GM23338 (cell line): ENCODE measurements at regions not wholly inside any gene's neighbourhood (a gene's known extent, or its start where the extent isn't known, plus 50 kb on each side); places are given as distances from the start of the nearest gene placed in this dataset.

Source experiments
- ATAC-seq: fragments of 200-7000 bp; cut with Tn5 transposase; 3 replicates; pipeline ENCODE4 v1.9.1; 2020
- DNase-seq: peaks from one replicate; pipeline ENCODE4 v3.0.0-alpha.2; 2015; ENCODE audit warnings: low spot score
- H2AFZ ChIP-seq: fragments of 200-600 bp; sonication (generic); 2 replicates; pipeline ENCODE4 v1.8.0; 2016; ENCODE audit warnings: antibody characterized with exemption, mild to moderate bottlenecking, moderate library complexity
- H3F3A ChIP-seq: fragments of 200-600 bp; sonication (generic); replicated peaks from 2 replicates; pipeline ENCODE4 v1.8.0; 2017; ENCODE audit warnings: antibody characterized with exemption, mixed run types, low read depth
- H3K27ac ChIP-seq: fragments of 200-600 bp; sonication (generic); 2 replicates; pipeline ENCODE4 v1.6.1; 2016; ENCODE audit warnings: low read depth
- H3K27me3 ChIP-seq: fragments of 200-600 bp; sonication (generic); 2 replicates; pipeline ENCODE4 v1.8.0; 2016; ENCODE audit warnings: mild to moderate bottlenecking, mixed run types, moderate library complexity; ENCODE audit not compliant: insufficient read depth
- H3K36me3 ChIP-seq: fragments of 200-600 bp; sonication (generic); 2 replicates; pipeline ENCODE4 v1.8.0; 2016; ENCODE audit warnings: mild to moderate bottlenecking; ENCODE audit not compliant: insufficient read depth
- H3K4me1 ChIP-seq: fragments of 200-600 bp; sonication (generic); 2 replicates; pipeline ENCODE4 v1.8.0; 2016; ENCODE audit warnings: mild to moderate bottlenecking, moderate library complexity; ENCODE audit not compliant: insufficient read depth
- H3K4me2 ChIP-seq: fragments of 200-600 bp; sonication (generic); 2 replicates; pipeline ENCODE4 v1.7.1; 2017; ENCODE audit warnings: mixed run types
- H3K4me3 ChIP-seq: fragments of 200-600 bp; sonication (generic); 2 replicates; pipeline ENCODE4 v1.6.1; 2016; ENCODE audit warnings: mixed run types
- H3K79me2 ChIP-seq: fragments of 200-600 bp; sonication (generic); replicated peaks from 2 replicates; pipeline ENCODE4 v1.8.0; 2017; ENCODE audit warnings: mild to moderate bottlenecking; ENCODE audit not compliant: insufficient read depth
- H3K9me2 ChIP-seq: fragments of 200-600 bp; sonication (generic); 2 replicates; pipeline ENCODE4 v1.8.0; 2017; ENCODE audit not compliant: insufficient read depth
- H4K20me1 ChIP-seq: fragments of 200-600 bp; sonication (generic); replicated peaks from 2 replicates; pipeline ENCODE4 v1.8.0; 2017; ENCODE audit warnings: mild to moderate bottlenecking; ENCODE audit not compliant: insufficient read depth
- H3K27ac Mint-ChIP-seq: 2 replicates; pipeline ENCODE4 v1.8.0; 2020; ENCODE audit warnings: inconsistent platforms, mild to moderate bottlenecking, moderate library complexity, mixed read lengths
- H3K27me3 Mint-ChIP-seq: 3 replicates; pipeline ENCODE4 v1.8.0; 2022; ENCODE audit warnings: low read depth, mild to moderate bottlenecking, moderate library complexity, mixed read lengths, inconsistent platforms; ENCODE audit not compliant: insufficient read depth, poor library complexity
- H3K36me3 Mint-ChIP-seq: 3 replicates; pipeline ENCODE4 v1.8.0; 2021; ENCODE audit warnings: low read depth, mild to moderate bottlenecking, inconsistent platforms, moderate library complexity, mixed read lengths
- H3K4me1 Mint-ChIP-seq: 3 replicates; pipeline ENCODE4 v1.8.0; 2020; ENCODE audit warnings: mild to moderate bottlenecking, inconsistent platforms, mixed read lengths
- H3K4me3 Mint-ChIP-seq: 3 replicates; pipeline ENCODE4 v1.8.0; 2021; ENCODE audit warnings: moderate library complexity, mild to moderate bottlenecking, inconsistent platforms, mixed read lengths
- H3K9me3 Mint-ChIP-seq: 3 replicates; pipeline ENCODE4 v1.8.0; 2020; ENCODE audit warnings: moderate library complexity, mild to moderate bottlenecking, inconsistent platforms, mixed read lengths
- CREB1 ChIP-seq: fragments of 250-450 bp; sonication (Bioruptor Pico); IDR thresholded peaks from 2 replicates; pipeline ENCODE4 v1.5.0; 2020; ENCODE audit warnings: low read depth, mild to moderate bottlenecking, moderate library complexity
- EZH2phosphoT487 ChIP-seq: fragments of 200-600 bp; sonication (generic); IDR thresholded peaks from one replicate; pipeline ENCODE4 v1.8.1; 2018; ENCODE audit warnings: antibody characterized with exemption; ENCODE audit not compliant: unreplicated experiment
- NANOG ChIP-seq: IDR thresholded peaks from 2 replicates; pipeline ENCODE4 v1.6.1; 2016; ENCODE audit warnings: antibody characterized with exemption, borderline replicate concordance
- POLR2AphosphoS5 ChIP-seq: IDR thresholded peaks from 2 replicates; pipeline ENCODE4 v1.6.1; 2016; ENCODE audit warnings: antibody characterized with exemption, low read depth
- STAT1 ChIP-seq: IDR thresholded peaks from one replicate; pipeline ENCODE4 v1.6.1; 2016; ENCODE audit warnings: antibody characterized with exemption; ENCODE audit not compliant: unreplicated experiment
- ZNF114 ChIP-seq: fragments of 250-450 bp; sonication (Bioruptor Pico); IDR thresholded peaks from 2 replicates; pipeline ENCODE4 v1.5.0; 2020; ENCODE audit warnings: mild to moderate bottlenecking, moderate library complexity
- ZNF331 ChIP-seq: fragments of 250-450 bp; sonication (Bioruptor Pico); IDR thresholded peaks from 2 replicates; pipeline ENCODE4 v1.5.0; 2020; ENCODE audit warnings: low read depth, mild to moderate bottlenecking, moderate library complexity
- TF ChIP-seq, protein P1 (sequence below): fragments of 250-450 bp; sonication (Bioruptor Pico); IDR thresholded peaks from 2 replicates; pipeline ENCODE4 v1.5.0; 2020; ENCODE audit warnings: mild to moderate bottlenecking, moderate library complexity
- TF ChIP-seq, protein P2 (sequence below): IDR thresholded peaks from 2 replicates; pipeline ENCODE4 v1.6.1; 2016; ENCODE audit warnings: antibody characterized with exemption

DNA sequence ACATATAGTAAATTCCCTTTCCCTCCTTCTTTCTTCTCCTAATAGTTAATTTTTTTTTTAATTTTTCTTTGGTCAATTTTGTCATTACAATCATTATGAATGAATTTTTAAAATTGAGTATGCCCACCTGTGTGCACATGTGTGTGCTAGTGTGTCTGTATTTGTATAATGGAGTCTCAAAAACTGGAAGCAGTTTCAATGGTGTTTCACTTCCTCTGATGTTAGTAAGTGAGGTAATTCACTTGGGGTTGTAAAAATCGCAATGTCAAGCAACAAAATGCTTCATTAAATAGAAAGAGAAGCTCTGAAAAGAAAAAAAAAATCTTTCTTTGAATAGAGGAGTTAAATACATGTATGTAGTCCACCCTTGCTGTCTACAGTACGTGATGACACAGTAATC lies 1467.6 kb upstream of the NUDT12 start (continued):
- TF ChIP-seq, protein P1, sequence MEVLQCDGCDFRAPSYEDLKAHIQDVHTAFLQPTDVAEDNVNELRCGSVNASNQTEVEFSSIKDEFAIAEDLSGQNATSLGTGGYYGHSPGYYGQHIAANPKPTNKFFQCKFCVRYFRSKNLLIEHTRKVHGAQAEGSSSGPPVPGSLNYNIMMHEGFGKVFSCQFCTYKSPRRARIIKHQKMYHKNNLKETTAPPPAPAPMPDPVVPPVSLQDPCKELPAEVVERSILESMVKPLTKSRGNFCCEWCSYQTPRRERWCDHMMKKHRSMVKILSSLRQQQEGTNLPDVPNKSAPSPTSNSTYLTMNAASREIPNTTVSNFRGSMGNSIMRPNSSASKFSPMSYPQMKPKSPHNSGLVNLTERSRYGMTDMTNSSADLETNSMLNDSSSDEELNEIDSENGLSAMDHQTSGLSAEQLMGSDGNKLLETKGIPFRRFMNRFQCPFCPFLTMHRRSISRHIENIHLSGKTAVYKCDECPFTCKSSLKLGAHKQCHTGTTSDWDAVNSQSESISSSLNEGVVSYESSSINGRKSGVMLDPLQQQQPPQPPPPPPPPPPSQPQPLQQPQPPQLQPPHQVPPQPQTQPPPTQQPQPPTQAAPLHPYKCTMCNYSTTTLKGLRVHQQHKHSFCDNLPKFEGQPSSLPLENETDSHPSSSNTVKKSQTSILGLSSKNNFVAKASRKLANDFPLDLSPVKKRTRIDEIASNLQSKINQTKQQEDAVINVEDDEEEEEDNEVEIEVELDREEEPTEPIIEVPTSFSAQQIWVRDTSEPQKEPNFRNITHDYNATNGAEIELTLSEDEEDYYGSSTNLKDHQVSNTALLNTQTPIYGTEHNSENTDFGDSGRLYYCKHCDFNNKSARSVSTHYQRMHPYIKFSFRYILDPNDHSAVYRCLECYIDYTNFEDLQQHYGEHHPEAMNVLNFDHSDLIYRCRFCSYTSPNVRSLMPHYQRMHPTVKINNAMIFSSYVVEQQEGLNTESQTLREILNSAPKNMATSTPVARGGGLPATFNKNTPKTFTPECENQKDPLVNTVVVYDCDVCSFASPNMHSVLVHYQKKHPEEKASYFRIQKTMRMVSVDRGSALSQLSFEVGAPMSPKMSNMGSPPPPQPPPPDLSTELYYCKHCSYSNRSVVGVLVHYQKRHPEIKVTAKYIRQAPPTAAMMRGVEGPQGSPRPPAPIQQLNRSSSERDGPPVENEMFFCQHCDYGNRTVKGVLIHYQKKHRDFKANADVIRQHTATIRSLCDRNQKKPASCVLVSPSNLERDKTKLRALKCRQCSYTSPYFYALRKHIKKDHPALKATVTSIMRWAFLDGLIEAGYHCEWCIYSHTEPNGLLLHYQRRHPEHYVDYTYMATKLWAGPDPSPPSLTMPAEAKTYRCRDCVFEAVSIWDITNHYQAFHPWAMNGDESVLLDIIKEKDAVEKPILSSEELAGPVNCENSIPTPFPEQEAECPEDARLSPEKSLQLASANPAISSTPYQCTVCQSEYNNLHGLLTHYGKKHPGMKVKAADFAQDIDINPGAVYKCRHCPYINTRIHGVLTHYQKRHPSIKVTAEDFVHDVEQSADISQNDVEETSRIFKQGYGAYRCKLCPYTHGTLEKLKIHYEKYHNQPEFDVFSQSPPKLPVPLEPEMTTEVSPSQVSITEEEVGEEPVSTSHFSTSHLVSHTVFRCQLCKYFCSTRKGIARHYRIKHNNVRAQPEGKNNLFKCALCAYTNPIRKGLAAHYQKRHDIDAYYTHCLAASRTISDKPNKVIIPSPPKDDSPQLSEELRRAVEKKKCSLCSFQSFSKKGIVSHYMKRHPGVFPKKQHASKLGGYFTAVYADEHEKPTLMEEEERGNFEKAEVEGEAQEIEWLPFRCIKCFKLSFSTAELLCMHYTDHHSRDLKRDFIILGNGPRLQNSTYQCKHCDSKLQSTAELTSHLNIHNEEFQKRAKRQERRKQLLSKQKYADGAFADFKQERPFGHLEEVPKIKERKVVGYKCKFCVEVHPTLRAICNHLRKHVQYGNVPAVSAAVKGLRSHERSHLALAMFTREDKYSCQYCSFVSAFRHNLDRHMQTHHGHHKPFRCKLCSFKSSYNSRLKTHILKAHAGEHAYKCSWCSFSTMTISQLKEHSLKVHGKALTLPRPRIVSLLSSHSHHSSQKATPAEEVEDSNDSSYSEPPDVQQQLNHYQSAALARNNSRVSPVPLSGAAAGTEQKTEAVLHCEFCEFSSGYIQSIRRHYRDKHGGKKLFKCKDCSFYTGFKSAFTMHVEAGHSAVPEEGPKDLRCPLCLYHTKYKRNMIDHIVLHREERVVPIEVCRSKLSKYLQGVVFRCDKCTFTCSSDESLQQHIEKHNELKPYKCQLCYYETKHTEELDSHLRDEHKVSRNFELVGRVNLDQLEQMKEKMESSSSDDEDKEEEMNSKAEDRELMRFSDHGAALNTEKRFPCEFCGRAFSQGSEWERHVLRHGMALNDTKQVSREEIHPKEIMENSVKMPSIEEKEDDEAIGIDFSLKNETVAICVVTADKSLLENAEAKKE = no peak
- no peak for TF ChIP-seq CREB1 (CRISPR knock-in tag)
- TF ChIP-seq, protein P2, sequence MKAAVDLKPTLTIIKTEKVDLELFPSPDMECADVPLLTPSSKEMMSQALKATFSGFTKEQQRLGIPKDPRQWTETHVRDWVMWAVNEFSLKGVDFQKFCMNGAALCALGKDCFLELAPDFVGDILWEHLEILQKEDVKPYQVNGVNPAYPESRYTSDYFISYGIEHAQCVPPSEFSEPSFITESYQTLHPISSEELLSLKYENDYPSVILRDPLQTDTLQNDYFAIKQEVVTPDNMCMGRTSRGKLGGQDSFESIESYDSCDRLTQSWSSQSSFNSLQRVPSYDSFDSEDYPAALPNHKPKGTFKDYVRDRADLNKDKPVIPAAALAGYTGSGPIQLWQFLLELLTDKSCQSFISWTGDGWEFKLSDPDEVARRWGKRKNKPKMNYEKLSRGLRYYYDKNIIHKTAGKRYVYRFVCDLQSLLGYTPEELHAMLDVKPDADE = no peak

DNA sequence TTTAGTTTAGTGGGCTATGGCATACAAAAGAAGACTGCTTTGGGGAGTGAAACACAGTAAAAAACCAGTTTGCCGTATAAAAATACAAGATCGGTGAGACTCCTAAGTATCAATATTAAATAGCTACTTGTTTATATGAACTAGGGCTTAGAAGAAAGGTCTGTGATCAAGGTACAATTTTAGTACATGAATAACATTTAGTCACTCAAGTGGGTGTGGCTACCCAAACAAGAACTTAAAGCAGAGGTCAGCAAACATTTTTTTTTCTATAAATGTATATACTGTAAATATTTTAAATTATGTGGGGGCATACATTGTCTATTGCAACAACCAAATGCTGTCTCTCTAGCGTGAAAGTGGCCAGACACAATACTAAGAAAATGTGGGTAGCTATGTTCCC lies 1452.5 kb upstream of the NUDT12 start:
- Histone ChIP-seq H3K9me2 (no peaks in the 10 kb centered on the region), H3K27me3 (no peaks in the 10 kb centered on the region), H4K20me1 (no peaks in the 10 kb centered on the region), H3F3A (no peaks in the 10 kb centered on the region), H3K4me2 (no peak overlapping the region), H3K4me3 (no peak overlapping the region), H3K27ac (no peak overlapping the region), H3K36me3 (no peaks in the 10 kb centered on the region), H3K4me1 (no peaks in the 10 kb centered on the region), H3K79me2 (no peaks in the 10 kb centered on the region), H2AFZ (no peak overlapping the region)
- H3K4me1 Mint-ChIP-seq = no peaks in the 10 kb centered on the region
- H3K27me3 Mint-ChIP-seq = peaks cover 2% of the 10 kb centered on the region
- no peaks in the 10 kb centered on the region for H3K9me3 Mint-ChIP-seq
- TF ChIP-seq EZH2phosphoT487 = no peak
- no peak for TF ChIP-seq NANOG
- TF ChIP-seq POLR2AphosphoS5 = no peak
- no peak for TF ChIP-seq ZNF114 (CRISPR knock-in tag)
- no peak for TF ChIP-seq CREB1 (CRISPR knock-in tag)
- TF ChIP-seq STAT1 = no peak
- no peak for TF ChIP-seq ZNF331 (CRISPR knock-in tag)
- no peaks in the 10 kb centered on the region for H3K36me3 Mint-ChIP-seq
- ATAC-seq (no peak), DNase-seq (no peak)
- H3K27ac Mint-ChIP-seq = no peak overlapping the region
- no peak overlapping the region for H3K4me3 Mint-ChIP-seq
